Activated CD8-positive, alpha-beta memory T cell treated with anti-CD3 and anti-CD28 coated beads for 1 hour (primary cell): ENCODE measurements at regions not wholly inside any gene's neighbourhood (a gene's known extent, or its start where the extent isn't known, plus 50 kb on each side); places are given as distances from the start of the nearest gene placed in this dataset.
"Not testable (repeated sequence)": the region's sequence is repeated elsewhere in the genome, so short reads cannot be mapped to it uniquely, and the experiment has no call there.

Source experiments
- DNase-seq, 2 donors: peaks; one replicate each; pipeline ENCODE4 v3.0.0-alpha.2; 2020; ENCODE audit warnings: low read depth in 1 of 2; ENCODE audit errors: extremely low read depth in 1 of 2

DNA sequence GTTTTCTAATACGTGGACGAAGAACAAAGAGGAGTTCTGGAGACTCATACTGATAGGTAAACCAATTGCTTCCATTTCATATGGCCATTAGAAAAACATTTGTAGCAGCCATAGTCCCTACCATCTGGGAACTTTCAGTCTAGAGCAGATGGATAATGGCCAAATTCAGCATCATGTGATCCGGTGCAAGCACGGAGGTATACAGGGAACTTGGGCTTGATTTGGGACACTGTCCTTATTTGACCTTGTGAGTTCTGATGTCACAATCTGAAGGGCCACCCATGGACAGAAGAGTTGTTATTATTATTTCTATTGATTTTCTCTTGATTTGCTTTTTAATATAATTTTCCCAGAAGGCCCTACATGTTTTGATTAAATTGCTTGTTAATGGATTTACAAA is 154.6 kb upstream of the ZNF267 start:
- DNase-seq = no peak

DNA sequence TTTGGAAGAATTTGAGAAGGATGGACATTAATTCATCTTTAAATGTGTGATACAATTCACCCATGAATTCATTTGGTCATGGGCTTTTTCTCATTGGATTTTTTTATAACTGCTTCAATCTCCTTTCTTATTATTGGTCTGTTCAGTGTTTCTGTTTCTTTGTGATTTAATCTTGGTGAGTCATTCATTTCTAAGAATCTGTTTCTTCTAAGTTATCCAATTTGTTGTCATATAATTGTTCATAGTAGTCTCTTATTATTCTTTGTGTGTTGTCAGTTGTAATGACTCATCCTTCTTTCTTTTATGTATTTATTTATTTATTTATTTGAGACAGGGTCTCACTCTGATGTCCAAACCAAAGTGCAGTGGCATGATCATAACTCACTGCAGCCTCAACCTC is 146.1 kb upstream of the ZNF267 start:
- DNase-seq = no peak

GRCh38 chr16:31734265-31734664 is 139.3 kb upstream of the ZNF267 start:
- no peak for DNase-seq

DNA sequence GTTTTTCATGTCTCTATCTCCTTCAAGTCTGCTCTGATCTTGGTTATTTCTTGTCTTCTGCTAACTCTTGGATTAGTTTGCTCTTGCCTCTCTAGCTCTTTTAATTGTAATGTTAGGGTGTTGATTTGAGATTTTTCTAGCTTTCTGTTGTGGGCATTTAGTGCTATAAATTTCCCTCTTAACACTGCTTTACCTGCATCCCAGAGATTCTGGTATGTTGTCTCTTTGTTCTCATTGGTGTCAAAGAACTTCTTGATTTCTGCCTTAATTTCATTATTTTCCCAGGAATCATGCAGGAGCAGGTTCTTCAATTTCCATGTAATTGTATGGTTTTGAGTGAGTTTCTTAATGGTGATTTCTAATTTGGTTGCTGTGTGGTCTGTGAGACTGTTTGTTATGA is 128.5 kb upstream of the ZNF267 start:
- not testable (repeated sequence) for DNase-seq

DNA sequence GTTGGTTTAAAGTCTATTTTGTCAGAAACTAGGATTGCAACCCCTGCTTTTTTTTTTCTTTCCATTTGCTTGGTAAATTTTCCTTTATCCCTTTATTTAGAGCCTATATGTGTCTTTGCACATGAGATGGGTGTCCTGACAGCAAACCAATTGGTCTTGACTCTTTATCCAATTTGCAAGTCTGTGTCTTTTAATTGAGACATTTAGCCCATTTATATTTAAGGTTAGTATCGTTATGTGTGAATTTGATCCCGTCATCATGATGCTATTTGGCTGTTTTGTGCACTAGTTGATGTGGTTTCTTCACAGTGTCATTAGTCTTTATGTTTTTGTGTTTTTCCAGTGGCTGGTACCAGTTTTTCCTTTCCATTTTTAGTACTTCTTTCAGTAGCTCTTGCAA is 127.7 kb upstream of the ZNF267 start:
- no peak for DNase-seq

DNA sequence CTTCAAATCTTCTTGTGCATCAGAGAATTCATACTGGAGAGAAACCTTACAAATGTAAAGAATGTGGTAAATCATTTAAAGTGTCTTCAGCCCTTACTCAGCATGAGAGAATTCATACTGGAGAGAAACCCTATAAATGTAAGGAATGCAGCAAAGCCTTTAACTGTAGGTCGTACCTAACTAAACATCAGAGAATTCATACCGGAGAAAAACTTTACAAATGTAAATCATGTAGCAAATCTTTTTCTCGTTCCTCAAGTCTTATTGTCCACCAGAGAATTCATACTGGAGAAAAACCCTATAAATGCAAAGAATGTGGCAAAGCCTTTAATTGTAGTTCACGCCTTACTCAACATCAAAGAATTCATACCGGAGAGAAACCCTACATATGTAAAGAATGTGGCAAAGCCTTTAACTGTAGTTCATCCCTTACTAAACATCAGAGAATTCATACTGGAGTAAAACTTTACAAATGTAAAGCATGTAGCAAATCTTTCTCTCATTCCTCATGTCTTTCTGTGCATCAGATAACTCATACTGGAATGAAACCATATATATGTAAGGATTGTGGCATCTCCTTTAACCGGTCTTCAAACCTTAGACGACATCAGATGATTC is 118.5 kb upstream of the ZNF267 start:
- no peak for DNase-seq

DNA sequence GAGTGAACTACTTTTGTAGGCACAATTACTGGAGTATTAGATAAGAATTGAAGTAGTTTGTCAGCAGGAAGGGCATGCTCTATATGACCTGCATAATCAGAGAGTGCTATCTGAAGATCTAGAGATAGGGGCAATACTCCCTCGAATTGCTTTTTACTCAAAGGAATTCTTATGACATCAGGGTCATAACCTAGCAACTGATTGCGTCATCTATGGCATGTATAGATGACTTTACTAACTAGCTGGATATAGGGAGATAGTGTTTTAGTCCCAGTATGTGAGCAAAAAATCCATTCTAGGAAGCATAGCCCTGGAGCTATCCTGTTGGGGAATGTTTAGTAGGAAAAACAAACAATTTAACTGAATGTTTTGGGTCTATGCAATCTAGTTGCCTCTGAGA is 109.5 kb upstream of the ZNF267 start:
- no peak for DNase-seq

- DNase-seq = no peak
Observed at GRCh38 chr16:31767267-31767666, 106.3 kb upstream of the ZNF267 start.

DNA sequence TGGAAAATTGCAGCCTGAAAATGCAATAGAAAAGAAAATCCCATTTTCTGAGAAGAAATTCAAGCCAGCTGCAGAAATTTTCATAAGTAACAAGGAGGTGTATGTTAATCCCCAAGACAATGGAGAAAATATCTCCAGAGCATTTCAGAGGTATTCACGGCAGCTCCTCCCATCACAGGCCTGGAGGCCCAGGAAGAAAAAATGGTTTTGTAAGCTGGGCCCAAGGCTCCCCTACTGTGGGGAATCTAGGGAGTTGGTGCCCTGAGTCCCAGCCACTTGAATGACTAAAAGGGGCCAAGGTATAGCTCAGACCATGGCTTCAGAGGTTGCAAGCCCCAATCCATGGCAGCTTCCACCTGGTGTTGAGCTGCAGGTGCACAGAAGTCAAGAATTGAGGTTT is 93.3 kb upstream of the ZNF267 start:
- no peak for DNase-seq

DNA sequence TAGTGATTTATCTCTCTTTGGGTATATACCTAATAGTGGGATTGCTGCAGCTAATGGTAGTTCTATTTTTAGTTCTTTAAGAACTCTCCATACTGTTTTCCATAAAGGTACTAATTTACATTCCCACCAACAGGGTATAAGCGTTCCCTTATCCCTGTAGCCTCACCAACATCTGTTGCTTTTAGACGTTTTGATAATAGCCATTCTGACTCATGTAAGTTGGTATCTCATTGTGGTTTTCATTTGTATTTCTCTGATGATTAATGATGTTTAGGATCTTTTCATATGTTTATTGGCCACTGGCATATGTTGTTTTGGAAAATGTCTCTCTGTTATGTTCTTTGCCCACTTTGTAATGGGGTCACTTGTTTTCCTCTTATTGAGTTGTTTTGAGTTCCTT is 88.5 kb upstream of the ZNF267 start:
- no peak for DNase-seq

- DNase-seq = no peak
Observed at GRCh38 chr16:31807086-31807485, 66.5 kb upstream of the ZNF267 start.

DNA sequence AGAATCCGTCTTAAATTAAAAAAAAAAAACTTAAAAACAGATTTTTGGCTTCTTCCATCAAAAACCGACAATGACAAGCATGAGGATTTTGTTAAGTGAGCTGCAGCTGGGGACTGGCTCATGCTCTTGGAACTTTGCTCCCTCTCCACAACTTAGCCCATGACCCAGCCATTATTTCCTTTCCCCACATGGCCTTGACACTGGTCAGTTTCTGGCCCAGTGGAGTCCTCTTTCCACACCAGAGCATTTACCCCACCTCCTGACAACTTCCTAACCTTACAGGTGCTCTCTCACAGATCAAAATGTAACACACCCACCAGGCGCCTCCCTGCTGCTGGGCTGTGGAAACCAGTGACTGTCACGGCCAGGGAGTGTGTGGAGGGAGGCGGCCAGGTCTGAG is 62.7 kb upstream of the ZNF267 start:
- DNase-seq = no peak

GRCh38 chr16:31816141-31816540 is 57.5 kb upstream of the ZNF267 start:
- DNase-seq = not testable (repeated sequence)

DNA sequence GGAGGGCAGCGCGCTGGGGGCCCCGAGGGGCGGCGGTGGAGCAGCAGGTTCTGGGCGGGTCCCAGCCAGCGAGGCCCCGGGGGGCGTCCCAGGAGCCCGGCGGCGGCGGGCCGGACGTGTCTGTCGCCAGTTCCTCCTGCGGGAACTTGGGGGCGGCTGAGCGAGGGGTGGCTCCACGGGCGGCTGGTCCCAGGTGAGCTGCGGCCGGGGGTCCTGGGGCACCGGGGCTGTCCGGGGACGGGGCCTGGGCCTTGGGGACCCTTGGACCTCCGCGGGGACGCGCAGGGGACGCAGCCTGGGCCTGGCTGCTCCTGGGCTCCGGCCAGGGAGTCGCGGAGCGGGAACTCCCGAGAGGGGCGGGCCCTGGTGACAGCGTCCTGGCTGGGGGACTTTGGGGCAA is 54.2 kb upstream of the ZNF267 start:
- DNase-seq = no peak

- DNase-seq = no peak
Observed at GRCh38 chr16:31819948-31820347, 53.7 kb upstream of the ZNF267 start.
